Endothelial cell of umbilical vein (primary cell): ENCODE measurements at regions not wholly inside any gene's neighbourhood (a gene's known extent, or its start where the extent isn't known, plus 50 kb on each side); places are given as distances from the start of the nearest gene placed in this dataset.

Source experiments
- BruUV-seq: library from RNA; stranded (reverse); fragments of 400-500 nt; replicated peaks from 2 replicates; lab custom pipeline; 2021; lab: Mats Ljungman, UMichigan
- CTCF ChIA-PET: fragments of 300-600, 350-600 bp; sonication (Branson Sonifier 250); formaldehyde crosslinking; loops from one replicate; lab custom pipeline; 2021; ENCODE audit warnings: antibody characterized with exemption, inconsistent platforms; lab: Charles Lee
- POLR2A ChIA-PET: fragments of 300-600, 350-600 bp; sonication (Branson Sonifier 250); formaldehyde crosslinking; loops from one replicate; lab custom pipeline; 2021; ENCODE audit warnings: antibody characterized with exemption, inconsistent platforms; lab: Charles Lee
- DNase-seq: peaks from one replicate; pipeline ENCODE4 v3.0.0-alpha.2; 2011; ENCODE audit warnings: low read depth, low spot score
- FAIRE-seq: peaks from 2 replicates; lab custom pipeline; 2011; peaks lifted over from hg19 to GRCh38; lab: Jason Lieb, UNC
- H2AFZ ChIP-seq: 2 replicates; pipeline ENCODE4 v1.6.0; 2012; ENCODE audit warnings: low read depth, low read length, control low read depth, inconsistent platforms
- H3K27ac ChIP-seq: 2 replicates; pipeline ENCODE4 v1.5.1; 2011; ENCODE audit warnings: low read depth, mild to moderate bottlenecking, control low read depth, low read length, moderate library complexity; ENCODE audit not compliant: insufficient read depth
- H3K27me3 ChIP-seq, 2 experiments: 2 replicates each; pipeline versions ENCODE4 v1.6.0 to v1.6.1; 2011; ENCODE audit warnings: low read length in 2 of 2, mixed read lengths in 1 of 2; ENCODE audit not compliant: control insufficient read depth in 2 of 2, insufficient read depth in 2 of 2
- H3K36me3 ChIP-seq, 2 experiments: 2 replicates in 1 of 2; 3 replicates in 1 of 2; pipeline ENCODE4 v1.5.1; 2011; ENCODE audit warnings: low read length in 2 of 2, mild to moderate bottlenecking in 1 of 2, moderate library complexity in 1 of 2; ENCODE audit not compliant: control insufficient read depth in 2 of 2, insufficient read depth in 2 of 2; ENCODE audit errors: extremely low read depth in 1 of 2
- H3K4me1 ChIP-seq: 3 replicates; pipeline ENCODE4 v1.5.1; 2011; ENCODE audit warnings: mild to moderate bottlenecking, low read length; ENCODE audit not compliant: control insufficient read depth, insufficient read depth; ENCODE audit errors: extremely low read depth
- H3K4me2 ChIP-seq: 2 replicates; pipeline ENCODE4 v1.6.1; 2011; ENCODE audit warnings: low read length, control low read depth, mixed read lengths; ENCODE audit not compliant: insufficient read depth
- H3K4me3 ChIP-seq, 3 experiments: fragments of 200-600 bp in 1 of 3; sonication (generic), shearing (Covaris generic) in 1 of 3; replicated peaks in 1 of 3; 2 replicates each; pipeline ENCODE4 v1.5.1; 2011 to 2016; ENCODE audit warnings: control low read depth in 3 of 3, low read length in 3 of 3, mild to moderate bottlenecking in 2 of 3, inconsistent platforms in 1 of 3, low read depth in 1 of 3, moderate library complexity in 1 of 3; ENCODE audit not compliant: insufficient read depth in 1 of 3
- H3K79me2 ChIP-seq: 2 replicates; pipeline ENCODE4 v1.6.0; 2012; ENCODE audit warnings: low read length, inconsistent platforms; ENCODE audit not compliant: control insufficient read depth, insufficient read depth
- H3K9ac ChIP-seq: replicated peaks from 2 replicates; pipeline ENCODE3; 2011; ENCODE audit warnings: low read length, control low read depth; ENCODE audit not compliant: insufficient read depth; ENCODE audit errors: extremely low read depth
- H3K9me1 ChIP-seq: replicated peaks from 3 replicates; pipeline ENCODE4 v1.6.0; 2011; ENCODE audit warnings: mild to moderate bottlenecking, low read length; ENCODE audit not compliant: control insufficient read depth, insufficient read depth; ENCODE audit errors: extremely low read depth
- H3K9me3 ChIP-seq: replicated peaks from 2 replicates; pipeline ENCODE4 v1.5.1; 2012; ENCODE audit warnings: low read length, inconsistent platforms; ENCODE audit not compliant: control insufficient read depth, insufficient read depth
- H4K20me1 ChIP-seq: replicated peaks from 2 replicates; pipeline ENCODE3; 2011; ENCODE audit warnings: mild to moderate bottlenecking, low read length; ENCODE audit not compliant: control insufficient read depth, insufficient read depth; ENCODE audit errors: extremely low read depth
- EZH2 ChIP-seq: IDR thresholded peaks from 2 replicates; pipeline ENCODE4 v1.6.1; 2012; ENCODE audit warnings: borderline replicate concordance, low read depth, mild to moderate bottlenecking, moderate library complexity, low read length, inconsistent platforms; ENCODE audit not compliant: severe bottlenecking
- FOS ChIP-seq: IDR thresholded peaks from 2 replicates; pipeline ENCODE4 v1.6.1; 2011; ENCODE audit warnings: mild to moderate bottlenecking, low read length, moderate library complexity, borderline replicate concordance; ENCODE audit not compliant: insufficient read depth
- GATA2 ChIP-seq: IDR thresholded peaks from 2 replicates; pipeline ENCODE4 v1.7.0; 2011; ENCODE audit warnings: low read depth, mild to moderate bottlenecking, moderate library complexity, mixed read lengths, low read length; ENCODE audit not compliant: insufficient read length, insufficient read depth
- JUN ChIP-seq: IDR thresholded peaks from 2 replicates; pipeline ENCODE4 v1.6.1; 2011; ENCODE audit warnings: borderline replicate concordance, low read depth; ENCODE audit not compliant: insufficient read length, insufficient read depth
- MYC ChIP-seq: IDR thresholded peaks from one replicate; pipeline ENCODE4 v1.6.1; 2011; ENCODE audit warnings: mild to moderate bottlenecking, low read depth, low read length
- POLR2A ChIP-seq: IDR thresholded peaks from 2 replicates; pipeline ENCODE4 v1.6.1; 2012; ENCODE audit warnings: low read depth, mild to moderate bottlenecking, control low read depth, low read length
- POLR2AphosphoS5 ChIP-seq: IDR thresholded peaks from 2 replicates; pipeline ENCODE4 v1.6.1; 2012; ENCODE audit warnings: low read depth, mild to moderate bottlenecking, control low read depth, low read length, moderate library complexity; ENCODE audit not compliant: insufficient read depth
- dilution Hi-C: fragments of 300-500 bp; cut with MboI; formaldehyde crosslinking; loops from one replicate; pipeline ENCODE4 v1.15.0; 2019; ENCODE audit warnings: low sequenced_read_pairs; ENCODE audit not compliant: extremely low pct_ligation_motif_present
- intact Hi-C: fragments of 100-400 bp; cut with micrococcal nuclease; formaldehyde crosslinking; loops from one replicate; pipeline ENCODE4 v1.10.0; 2022
- TF ChIP-seq, protein P1 (sequence below): IDR thresholded peaks from 2 replicates; pipeline ENCODE4 v1.6.1; 2011; ENCODE audit not compliant: insufficient read depth, insufficient read length
- TF ChIP-seq, protein P2 (sequence below), 2 donors: IDR thresholded peaks; 1 replicate in 1 of 2; 2 replicates in 1 of 2; pipeline ENCODE4 v1.5.1; 2011; ENCODE audit warnings: low read length in 2 of 2, mild to moderate bottlenecking in 2 of 2, moderate library complexity in 2 of 2, control low read depth in 1 of 2, inconsistent platforms in 1 of 2, low read depth in 1 of 2; ENCODE audit not compliant: insufficient read depth in 1 of 2; ENCODE audit errors: extremely low read depth in 1 of 2

DNA sequence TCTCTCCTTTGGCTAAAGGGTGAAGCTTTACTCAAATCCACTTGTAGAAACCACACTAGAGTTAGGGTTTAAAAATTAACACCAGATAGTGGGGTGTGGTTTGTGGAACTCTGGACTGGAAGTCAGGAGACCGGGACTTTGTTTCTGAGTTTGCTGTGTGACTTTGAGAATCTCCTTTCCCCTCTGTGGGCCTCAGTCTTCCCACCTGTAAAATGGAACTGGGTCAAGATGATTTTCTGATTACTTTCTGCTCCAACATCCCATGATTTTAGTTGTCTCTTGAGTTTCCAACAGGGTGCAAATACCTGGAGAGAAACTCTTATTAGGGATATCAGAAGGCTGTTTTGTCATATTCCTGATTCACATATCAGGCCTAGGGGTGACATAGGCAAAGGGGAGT, 301.0 kb downstream of the MIAT start:
- H3K9me3 ChIP-seq = no peaks in the 10 kb centered on the region
- ChIA-PET CTCF (interaction anchor here (1.5 kb wide), 1 partner anchor 16 kb away, joined by 4 read pairs; no protein-coding TSS in a partner anchor), POLR2A (no interaction called here)
- intact Hi-C loops (no loop called here), dilution Hi-C loops (no loop called here)
- H3K4me2 ChIP-seq = no peak overlapping the region
- no peaks in the 10 kb centered on the region for H3K79me2 ChIP-seq
- DNase-seq (no peak), FAIRE-seq (no peak)
- H3K4me3 ChIP-seq = no peak overlapping the region
- peaks cover 6 to 18% of the 10 kb centered on the region in 2 experiments for H3K27me3 ChIP-seq
- H3K9ac ChIP-seq = no peak overlapping the region
- no peaks in the 10 kb centered on the region for H4K20me1 ChIP-seq
- H3K36me3 ChIP-seq = no peaks in the 10 kb centered on the region
- no peak overlapping the region for H2AFZ ChIP-seq
- H3K27ac ChIP-seq = no peak overlapping the region
- no peaks in the 10 kb centered on the region for H3K9me1 ChIP-seq
- BruUV-seq = no TSS peak
- H3K4me1 ChIP-seq = no peaks in the 10 kb centered on the region
- no peak for TF ChIP-seq EZH2
- TF ChIP-seq, protein P1, sequence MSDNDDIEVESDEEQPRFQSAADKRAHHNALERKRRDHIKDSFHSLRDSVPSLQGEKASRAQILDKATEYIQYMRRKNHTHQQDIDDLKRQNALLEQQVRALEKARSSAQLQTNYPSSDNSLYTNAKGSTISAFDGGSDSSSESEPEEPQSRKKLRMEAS = no peak
- no peak for TF ChIP-seq GATA2
- TF ChIP-seq JUN = no peak
- TF ChIP-seq MYC = no peak
- no peak for TF ChIP-seq POLR2AphosphoS5
- no peak for TF ChIP-seq POLR2A

DNA sequence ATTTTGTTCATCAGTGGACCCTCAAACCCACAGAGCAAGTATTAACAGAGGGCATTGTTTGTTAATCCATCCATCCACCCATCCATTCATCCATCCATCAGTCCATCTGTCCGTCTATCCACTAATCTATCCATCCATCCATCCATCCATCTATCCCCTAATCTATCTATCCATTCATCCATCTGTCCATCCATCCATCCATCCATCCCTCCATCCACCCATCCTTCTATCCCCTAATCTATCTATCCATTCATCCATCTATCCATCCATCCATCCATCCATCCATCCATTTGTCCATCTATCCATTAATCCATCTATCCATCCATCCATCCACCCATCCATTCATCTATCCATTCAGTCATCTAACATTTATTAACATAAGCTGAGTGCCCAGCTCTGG, 307.3 kb downstream of the MIAT start:
- H4K20me1 ChIP-seq = no peaks in the 10 kb centered on the region
- H3K27me3 ChIP-seq = no peaks in the 10 kb centered on the region
- DNase-seq (no peak), FAIRE-seq (no peak)
- ChIA-PET CTCF (no interaction called here), POLR2A (no interaction called here)
- no peak overlapping the region for H2AFZ ChIP-seq
- H3K4me3 ChIP-seq = no peak overlapping the region
- H3K27ac ChIP-seq = no peak overlapping the region
- dilution Hi-C loops = no loop called here
- no TSS peak for BruUV-seq
- H3K9me1 ChIP-seq = no peaks in the 10 kb centered on the region
- H3K4me2 ChIP-seq = no peak overlapping the region
- no peaks in the 10 kb centered on the region for H3K36me3 ChIP-seq
- H3K9ac ChIP-seq = no peak overlapping the region
- no peaks in the 10 kb centered on the region for H3K4me1 ChIP-seq
- no peaks in the 10 kb centered on the region for H3K79me2 ChIP-seq
- H3K9me3 ChIP-seq = no peaks in the 10 kb centered on the region
- no peak for TF ChIP-seq EZH2
- TF ChIP-seq POLR2AphosphoS5 = no peak
- TF ChIP-seq, protein P2, sequence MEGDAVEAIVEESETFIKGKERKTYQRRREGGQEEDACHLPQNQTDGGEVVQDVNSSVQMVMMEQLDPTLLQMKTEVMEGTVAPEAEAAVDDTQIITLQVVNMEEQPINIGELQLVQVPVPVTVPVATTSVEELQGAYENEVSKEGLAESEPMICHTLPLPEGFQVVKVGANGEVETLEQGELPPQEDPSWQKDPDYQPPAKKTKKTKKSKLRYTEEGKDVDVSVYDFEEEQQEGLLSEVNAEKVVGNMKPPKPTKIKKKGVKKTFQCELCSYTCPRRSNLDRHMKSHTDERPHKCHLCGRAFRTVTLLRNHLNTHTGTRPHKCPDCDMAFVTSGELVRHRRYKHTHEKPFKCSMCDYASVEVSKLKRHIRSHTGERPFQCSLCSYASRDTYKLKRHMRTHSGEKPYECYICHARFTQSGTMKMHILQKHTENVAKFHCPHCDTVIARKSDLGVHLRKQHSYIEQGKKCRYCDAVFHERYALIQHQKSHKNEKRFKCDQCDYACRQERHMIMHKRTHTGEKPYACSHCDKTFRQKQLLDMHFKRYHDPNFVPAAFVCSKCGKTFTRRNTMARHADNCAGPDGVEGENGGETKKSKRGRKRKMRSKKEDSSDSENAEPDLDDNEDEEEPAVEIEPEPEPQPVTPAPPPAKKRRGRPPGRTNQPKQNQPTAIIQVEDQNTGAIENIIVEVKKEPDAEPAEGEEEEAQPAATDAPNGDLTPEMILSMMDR (IDR thresholded peaks at IDR 0.05; ENCODE audit: extremely low read depth in 1 of 2, insufficient read depth in 1 of 2, low read depth in 1 of 2, low read length in 2 of 2) = no peak
- no peak for TF ChIP-seq MYC
- TF ChIP-seq POLR2A = no peak
- TF ChIP-seq JUN = no peak
- no peak for TF ChIP-seq GATA2
- TF ChIP-seq FOS = no peak
- TF ChIP-seq, protein P1 = no peak
- intact Hi-C loops = no loop called here
